Hematopoietic multipotent progenitor cell treated with erythropoietin and hydrocortisone succinate and interleukin-3 and kit ligand, for 4 days (in vitro differentiated cells): ENCODE measurements at regions not wholly inside any gene's neighbourhood (a gene's known extent, or its start where the extent isn't known, plus 50 kb on each side); places are given as distances from the start of the nearest gene placed in this dataset.
A peak's percentile ranks its signal among the peaks of the same experiment; 100 is the strongest.

Experiments used
- DNase-seq: peaks from one replicate; pipeline ENCODE4 v3.0.0-alpha.2; 2015

- no peak for DNase-seq
Measured at GRCh38 chr16:6110346-6110745, 1012.8 kb upstream of the EEF2KMT start.

GRCh38 chr16:6106061-6106460 is 1008.5 kb upstream of the EEF2KMT start:
- DNase-seq = no peak

- no peak for DNase-seq
Measured at GRCh38 chr16:6105115-6105514, 1007.5 kb upstream of the EEF2KMT start.

- no peak for DNase-seq
Measured at GRCh38 chr16:6104428-6104827, 1006.8 kb upstream of the EEF2KMT start.

GRCh38 chr16:6103561-6103960 is 1006.0 kb upstream of the EEF2KMT start:
- DNase-seq = no peak

- no peak for DNase-seq
Measured at GRCh38 chr16:6099102-6099501, 1001.5 kb upstream of the EEF2KMT start.

- no peak for DNase-seq
Measured at GRCh38 chr16:6096931-6097670, 999.5 kb upstream of the EEF2KMT start.

GRCh38 chr16:6095414-6095813 is 997.8 kb upstream of the EEF2KMT start:
- no peak for DNase-seq

- no peak for DNase-seq
Measured at GRCh38 chr16:6091021-6091420, 993.4 kb upstream of the EEF2KMT start.

GRCh38 chr16:6081320-6081976 is 983.9 kb upstream of the EEF2KMT start:
- peak; percentile 64 for DNase-seq

GRCh38 chr16:6076631-6077030 is 979.0 kb upstream of the EEF2KMT start:
- DNase-seq = no peak

- DNase-seq = no peak
Measured at GRCh38 chr16:6068063-6068462, 970.5 kb upstream of the EEF2KMT start.

GRCh38 chr16:6066652-6067051 is 969.1 kb upstream of the EEF2KMT start:
- no peak for DNase-seq

- DNase-seq = no peak
Measured at GRCh38 chr16:6063526-6063925, 965.9 kb upstream of the EEF2KMT start.

- DNase-seq = no peak
Measured at GRCh38 chr16:6059671-6060070, 962.1 kb upstream of the EEF2KMT start.

GRCh38 chr16:6057821-6058220 is 960.2 kb upstream of the EEF2KMT start:
- no peak for DNase-seq

GRCh38 chr16:6048017-6048416 is 950.4 kb upstream of the EEF2KMT start:
- DNase-seq = no peak

- no peak for DNase-seq
Measured at GRCh38 chr16:6047325-6047724, 949.7 kb upstream of the EEF2KMT start.

- DNase-seq = no peak
Measured at GRCh38 chr16:6038941-6039645, 941.5 kb upstream of the EEF2KMT start.

GRCh38 chr16:6035161-6035560 is 937.6 kb upstream of the EEF2KMT start:
- no peak for DNase-seq

GRCh38 chr16:6034511-6034910 is 936.9 kb upstream of the EEF2KMT start:
- DNase-seq = no peak

GRCh38 chr16:6032438-6032837 is 934.8 kb upstream of the EEF2KMT start:
- DNase-seq = no peak

GRCh38 chr16:6031567-6031966 is 934.0 kb upstream of the EEF2KMT start:
- DNase-seq = no peak

GRCh38 chr16:6031102-6031501 is 933.5 kb upstream of the EEF2KMT start:
- no peak for DNase-seq
